Urinary bladder (tissue), 3 donors: ENCODE measurements at regions not wholly inside any gene's neighbourhood (a gene's known extent, or its start where the extent isn't known, plus 50 kb on each side); places are given as distances from the start of the nearest gene placed in this dataset.

ENCODE experiments used
- DNase-seq: peaks from one replicate; pipeline ENCODE4 v3.0.0-alpha.2; 2015; ENCODE audit errors: extremely low spot score
- H3K27ac ChIP-seq: one replicate; pipeline ENCODE4 v1.5.1; 2013; ENCODE audit warnings: low read depth, mild to moderate bottlenecking, moderate library complexity
- H3K36me3 ChIP-seq: one replicate; pipeline ENCODE4 v1.6.1; 2013; ENCODE audit warnings: mild to moderate bottlenecking, moderate library complexity; ENCODE audit not compliant: insufficient read depth
- H3K4me1 ChIP-seq: one replicate; pipeline ENCODE4 v1.6.1; 2013; ENCODE audit warnings: mild to moderate bottlenecking, moderate library complexity; ENCODE audit not compliant: insufficient read depth
- H3K4me3 ChIP-seq: one replicate; pipeline ENCODE4 v1.5.1; 2013; ENCODE audit warnings: low read depth, low read length
- WGBS: extraction: QIAGEN DNeasy Blood & Tissue Kit; methylation state at CpG from one replicate; pipeline ENCODE4 v1.1.7; 2013; 5-methylcytosine and 5-hydroxymethylcytosine counted together
- donor health status: healthy with polysubstance abuse.
- donor health status: healthy.

- DNase-seq = no peak
- H3K4me1 ChIP-seq = no peaks in the 10 kb centered on the region
- no peak overlapping the region for H3K27ac ChIP-seq
- H3K36me3 ChIP-seq = no peaks in the 10 kb centered on the region
- H3K4me3 ChIP-seq = no peak overlapping the region
These were observed 74.0 kb upstream of the ITPRID2 start for GRCh38 chr2:181817509-181817908.

DNA sequence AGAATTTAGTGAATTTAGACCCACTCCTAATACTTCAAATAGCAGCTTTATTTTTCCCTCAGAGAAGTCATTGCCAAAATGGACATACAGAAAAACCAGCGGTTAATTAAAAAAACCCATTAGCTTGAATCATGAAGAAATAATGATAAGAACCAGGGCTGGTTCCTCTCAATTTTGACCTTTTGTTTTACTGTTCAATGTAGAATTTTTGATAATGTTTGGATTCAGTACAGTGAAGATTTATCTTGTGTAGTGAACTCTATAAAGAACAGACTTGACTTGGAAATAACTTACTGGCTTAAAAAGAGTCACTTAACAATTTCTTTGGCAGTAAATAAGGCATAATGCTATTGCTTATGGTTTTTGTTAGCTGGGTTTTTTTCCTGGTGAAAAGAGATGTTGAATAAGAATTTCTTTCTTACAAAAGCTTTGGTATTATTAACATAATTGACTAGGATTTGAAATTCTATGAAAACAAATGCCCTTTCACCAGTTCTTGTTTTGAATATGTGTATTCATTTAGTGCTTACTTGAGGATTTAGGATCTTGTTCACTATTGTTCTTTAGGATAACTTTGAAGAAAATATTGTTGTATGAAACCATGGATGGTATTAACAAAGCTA, 73.4 kb upstream of the ITPRID2 start:
- H3K36me3 ChIP-seq = no peaks in the 10 kb centered on the region
- WGBS = 74% methylated on average over 1 of the region's 1 CpG
- H3K4me3 ChIP-seq = no peak overlapping the region
- no peak for DNase-seq
- no peak overlapping the region for H3K27ac ChIP-seq
- no peaks in the 10 kb centered on the region for H3K4me1 ChIP-seq

DNA sequence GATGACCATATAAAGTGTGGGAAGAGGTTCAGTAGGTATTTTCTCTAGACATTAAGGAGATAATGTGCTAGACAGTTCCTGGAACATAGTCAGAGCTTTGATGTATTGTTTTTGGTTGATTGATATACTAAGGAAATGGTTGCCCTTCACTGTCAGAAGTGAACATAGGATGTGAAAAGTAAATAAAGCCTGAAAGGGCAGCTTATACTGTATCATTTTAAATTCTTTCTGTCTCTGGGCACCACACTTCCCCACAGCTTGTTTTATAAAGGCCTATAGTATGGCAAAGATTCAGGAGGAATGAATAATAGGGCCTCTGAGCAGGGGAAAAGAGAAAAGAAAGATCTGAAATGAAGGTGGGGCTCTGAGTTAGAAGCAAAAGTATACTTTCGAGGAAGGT, 72.7 kb upstream of the ITPRID2 start:
- no peaks in the 10 kb centered on the region for H3K4me1 ChIP-seq
- H3K4me3 ChIP-seq = no peak overlapping the region
- H3K27ac ChIP-seq = no peak overlapping the region
- 94% methylated on average over 1 of the region's 1 CpG for WGBS
- H3K36me3 ChIP-seq = no peaks in the 10 kb centered on the region
- no peak for DNase-seq

- no peak for DNase-seq
- Histone ChIP-seq H3K4me3 (no peak overlapping the region), H3K36me3 (no peaks in the 10 kb centered on the region), H3K27ac (no peak overlapping the region), H3K4me1 (no peaks in the 10 kb centered on the region)
- 92% methylated on average over 2 of the region's 2 CpGs for WGBS
These were observed 70.5 kb upstream of the ITPRID2 start for GRCh38 chr2:181821049-181821448.

DNA sequence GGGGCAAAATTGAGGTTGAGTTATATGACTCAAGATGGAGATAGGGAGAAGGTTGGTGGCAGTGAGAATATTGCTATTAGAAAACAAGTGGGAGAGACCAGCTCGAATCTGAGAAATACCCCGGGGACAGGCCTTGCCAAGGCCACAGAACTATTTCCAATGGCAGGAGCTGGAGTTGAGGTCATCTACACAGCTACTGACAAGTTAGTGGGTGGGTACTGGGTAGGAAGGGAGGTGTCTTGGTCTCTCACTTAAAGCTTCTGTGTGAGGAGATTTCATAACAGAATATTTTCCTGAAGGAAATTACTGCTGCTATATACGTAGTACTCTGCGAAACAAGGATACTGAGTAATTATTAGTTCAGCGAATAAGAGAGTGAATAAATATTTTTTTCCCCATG, 69.4 kb upstream of the ITPRID2 start:
- WGBS = 90% methylated on average over 5 of the region's 5 CpGs
- no peak for DNase-seq
- Histone ChIP-seq H3K27ac (no peak overlapping the region), H3K4me1 (no peaks in the 10 kb centered on the region), H3K4me3 (no peak overlapping the region), H3K36me3 (no peaks in the 10 kb centered on the region)

GRCh38 chr2:181823405-181823804, 68.1 kb upstream of the ITPRID2 start:
- WGBS = 83% methylated on average over 2 of the region's 2 CpGs
- Histone ChIP-seq H3K27ac (no peak overlapping the region), H3K4me1 (no peaks in the 10 kb centered on the region), H3K4me3 (no peak overlapping the region), H3K36me3 (no peaks in the 10 kb centered on the region)
- DNase-seq = no peak

GRCh38 chr2:181828122-181828705, 63.3 kb upstream of the ITPRID2 start:
- 89% methylated on average over 6 of the region's 6 CpGs for WGBS

DNA sequence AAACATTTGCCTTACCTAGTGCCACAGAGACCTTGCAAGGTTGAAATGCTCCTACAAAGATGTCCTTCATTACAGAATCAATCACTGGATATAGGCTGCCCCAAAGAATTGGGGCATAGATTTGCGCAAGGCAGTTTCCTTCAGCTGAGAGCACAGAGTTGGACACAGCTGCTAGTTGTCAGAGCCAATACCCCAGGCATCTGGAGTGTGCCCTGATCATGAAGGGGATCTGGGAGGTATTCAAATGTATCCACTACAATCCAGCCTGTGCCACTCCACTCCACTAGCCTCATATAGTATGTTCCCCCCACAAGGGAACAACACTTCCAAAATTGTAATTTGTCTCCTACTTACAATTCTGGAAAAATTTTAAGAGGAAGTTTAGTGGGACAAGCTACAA, 62.3 kb upstream of the ITPRID2 start:
- no peak overlapping the region for H3K27ac ChIP-seq
- WGBS = 100% methylated on average over 1 of the region's 1 CpG
- no peak overlapping the region for H3K4me3 ChIP-seq
- DNase-seq = no peak
- no peaks in the 10 kb centered on the region for H3K4me1 ChIP-seq
- H3K36me3 ChIP-seq = no peaks in the 10 kb centered on the region

More at GRCh38 chr2:181828122-181828705, 63.3 kb upstream of the ITPRID2 start:
- Histone ChIP-seq H3K27ac (no peak overlapping the region), H3K4me3 (no peak overlapping the region), H3K36me3 (no peaks in the 10 kb centered on the region), H3K4me1 (no peaks in the 10 kb centered on the region)
- no peak for DNase-seq

DNA sequence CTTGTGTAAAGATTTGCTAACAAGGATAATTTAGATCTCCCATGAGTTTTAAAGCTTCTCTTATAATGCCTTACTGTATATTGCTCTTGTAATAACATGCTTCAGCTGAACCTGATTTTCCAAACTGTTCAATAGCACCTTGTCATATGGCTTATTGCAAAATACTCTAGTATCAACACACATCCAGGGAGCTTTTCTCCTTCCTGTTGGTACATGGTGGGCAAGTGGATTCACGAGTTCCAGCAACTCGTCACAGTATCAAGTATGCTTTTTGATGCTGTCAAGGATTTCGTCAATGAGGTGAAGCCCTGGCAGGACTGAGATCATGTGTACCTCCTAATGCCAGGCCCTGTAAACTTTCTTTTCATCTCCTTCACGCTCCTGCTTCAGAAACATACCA, 59.5 kb upstream of the ITPRID2 start:
- no peak overlapping the region for H3K27ac ChIP-seq
- H3K4me1 ChIP-seq = no peaks in the 10 kb centered on the region
- 82% methylated on average over 4 of the region's 4 CpGs for WGBS
- H3K4me3 ChIP-seq = no peak overlapping the region
- DNase-seq = no peak
- H3K36me3 ChIP-seq = no peaks in the 10 kb centered on the region

DNA sequence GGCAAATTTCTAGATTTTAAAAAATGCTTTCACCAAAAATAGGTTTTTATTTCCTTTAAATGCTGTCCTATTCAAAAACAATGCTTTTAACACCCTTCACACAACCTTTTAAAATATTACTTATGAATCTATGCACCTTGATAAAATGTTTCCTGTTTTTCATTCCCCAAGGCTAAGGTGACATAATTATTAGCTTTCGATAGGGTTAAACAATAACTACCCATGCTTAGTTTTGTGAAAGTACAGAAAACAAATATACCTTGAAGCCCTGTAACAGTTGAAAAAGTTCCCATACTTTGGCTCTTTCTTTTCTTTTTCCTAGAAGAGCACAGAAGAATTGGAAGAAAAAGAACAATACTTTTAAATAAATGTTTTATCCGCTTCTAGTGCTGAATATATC, 54.9 kb upstream of the ITPRID2 start:
- H3K4me3 ChIP-seq = no peak overlapping the region
- no peaks in the 10 kb centered on the region for H3K4me1 ChIP-seq
- WGBS = 96% methylated on average over 2 of the region's 2 CpGs
- H3K27ac ChIP-seq = no peak overlapping the region
- no peak for DNase-seq
- no peaks in the 10 kb centered on the region for H3K36me3 ChIP-seq

DNA sequence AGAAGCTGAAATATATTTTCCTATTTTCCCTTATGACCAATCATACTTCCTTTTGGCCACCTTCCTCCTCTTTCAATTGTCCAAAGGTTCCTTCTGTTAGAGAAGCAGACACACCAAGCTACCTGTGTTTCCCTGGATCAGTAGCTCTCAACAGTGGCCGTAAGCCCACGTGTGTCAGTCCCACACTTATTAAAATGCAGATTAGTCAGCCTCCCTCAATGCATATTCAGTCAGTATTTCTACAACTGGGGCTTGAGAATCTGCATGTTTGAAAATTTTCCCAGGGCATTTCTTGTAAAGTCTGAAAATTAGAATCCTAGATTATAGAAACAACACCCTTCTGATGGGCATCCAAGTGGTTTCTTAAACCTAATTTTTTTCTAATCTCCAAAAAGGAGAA, 54.0 kb upstream of the ITPRID2 start:
- Histone ChIP-seq H3K27ac (no peak overlapping the region), H3K36me3 (no peaks in the 10 kb centered on the region), H3K4me3 (no peak overlapping the region), H3K4me1 (no peaks in the 10 kb centered on the region)
- 81% methylated on average over 2 of the region's 2 CpGs for WGBS
- no peak for DNase-seq

- no peak overlapping the region for H3K27ac ChIP-seq
- 39% methylated on average over 1 of the region's 1 CpG for WGBS
- no peaks in the 10 kb centered on the region for H3K4me1 ChIP-seq
- no peak for DNase-seq
- H3K36me3 ChIP-seq = no peaks in the 10 kb centered on the region
- no peak overlapping the region for H3K4me3 ChIP-seq
These were observed 51.7 kb upstream of the ITPRID2 start for GRCh38 chr2:181839811-181840210.

GRCh38 chr2:181841079-181841478, 50.5 kb upstream of the ITPRID2 start:
- no peak for DNase-seq
- WGBS = 75% methylated on average over 2 of the region's 2 CpGs
- no peak overlapping the region for H3K4me3 ChIP-seq
- H3K27ac ChIP-seq = no peak overlapping the region
- H3K36me3 ChIP-seq = no peaks in the 10 kb centered on the region
- no peaks in the 10 kb centered on the region for H3K4me1 ChIP-seq
